T follicular helper cell (primary cell): ENCODE measurements at regions not wholly inside any gene's neighbourhood (a gene's known extent, or its start where the extent isn't known, plus 50 kb on each side); places are given as distances from the start of the nearest gene placed in this dataset.

Experiments used
- DNase-seq: peaks from one replicate; pipeline ENCODE4 v3.0.0-alpha.2; 2020; ENCODE audit warnings: low read depth

- no peak for DNase-seq
Observed at GRCh38 chr9:105828171-105828570, 133.8 kb downstream of the TMEM38B start.

DNA sequence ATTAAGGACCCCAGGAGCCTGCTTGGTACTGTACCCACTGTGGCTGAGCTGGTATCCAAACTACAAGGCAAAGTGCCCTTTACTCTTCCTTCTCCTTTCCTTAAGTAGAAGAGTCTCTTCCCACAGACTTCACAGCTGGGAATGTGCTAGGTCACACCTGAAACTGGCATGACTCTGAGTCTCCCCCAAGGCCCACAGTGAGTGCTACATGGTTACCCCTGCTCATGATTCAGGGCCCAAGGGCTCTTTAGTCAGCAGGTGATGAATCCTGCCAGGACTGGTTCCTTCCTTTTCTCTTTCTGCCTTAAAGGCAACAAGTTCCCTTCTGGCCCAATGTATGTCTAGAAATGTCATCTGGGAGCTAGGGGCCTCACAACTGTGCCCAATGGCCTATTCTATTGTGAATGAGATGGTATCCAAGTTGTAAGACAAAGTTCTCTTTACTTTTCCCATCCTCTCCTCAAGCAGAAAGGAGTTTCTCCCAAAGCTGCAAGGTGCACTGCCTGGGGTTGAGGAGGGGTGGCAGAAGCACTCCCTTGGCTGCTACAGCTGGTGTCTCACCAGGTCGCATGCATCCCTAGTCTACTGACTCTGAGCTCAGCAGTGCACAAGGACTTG lies 134.4 kb downstream of the TMEM38B start:
- DNase-seq: no peak

GRCh38 chr9:105830461-105830860 lies 136.1 kb downstream of the TMEM38B start:
- no peak for DNase-seq

- no peak for DNase-seq
Observed at GRCh38 chr9:105832096-105832710, 137.9 kb downstream of the TMEM38B start.

GRCh38 chr9:105833271-105833975 lies 139.1 kb downstream of the TMEM38B start:
- no peak for DNase-seq

DNA sequence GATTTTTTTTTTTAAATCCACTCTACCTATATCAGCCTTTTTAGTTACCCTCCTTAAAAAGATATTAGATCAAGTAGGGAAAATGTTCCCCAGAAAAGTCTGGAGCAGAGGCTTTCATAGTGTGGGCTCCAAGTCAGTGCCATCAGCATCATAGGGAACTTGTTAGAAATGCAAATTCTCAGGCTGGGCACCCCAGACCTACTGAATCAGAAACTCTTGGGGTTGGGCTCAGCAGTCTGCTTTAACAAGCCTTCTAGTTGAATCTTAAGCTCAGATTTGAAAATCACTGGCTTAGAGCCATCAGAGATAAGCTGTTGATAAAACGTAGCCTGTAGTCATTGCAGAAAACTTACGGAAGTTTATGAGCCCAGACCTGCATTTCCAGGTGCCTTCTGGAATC lies 140.1 kb downstream of the TMEM38B start:
- DNase-seq: no peak

- DNase-seq: no peak
Observed at GRCh38 chr9:105835721-105836120, 141.4 kb downstream of the TMEM38B start.

DNA sequence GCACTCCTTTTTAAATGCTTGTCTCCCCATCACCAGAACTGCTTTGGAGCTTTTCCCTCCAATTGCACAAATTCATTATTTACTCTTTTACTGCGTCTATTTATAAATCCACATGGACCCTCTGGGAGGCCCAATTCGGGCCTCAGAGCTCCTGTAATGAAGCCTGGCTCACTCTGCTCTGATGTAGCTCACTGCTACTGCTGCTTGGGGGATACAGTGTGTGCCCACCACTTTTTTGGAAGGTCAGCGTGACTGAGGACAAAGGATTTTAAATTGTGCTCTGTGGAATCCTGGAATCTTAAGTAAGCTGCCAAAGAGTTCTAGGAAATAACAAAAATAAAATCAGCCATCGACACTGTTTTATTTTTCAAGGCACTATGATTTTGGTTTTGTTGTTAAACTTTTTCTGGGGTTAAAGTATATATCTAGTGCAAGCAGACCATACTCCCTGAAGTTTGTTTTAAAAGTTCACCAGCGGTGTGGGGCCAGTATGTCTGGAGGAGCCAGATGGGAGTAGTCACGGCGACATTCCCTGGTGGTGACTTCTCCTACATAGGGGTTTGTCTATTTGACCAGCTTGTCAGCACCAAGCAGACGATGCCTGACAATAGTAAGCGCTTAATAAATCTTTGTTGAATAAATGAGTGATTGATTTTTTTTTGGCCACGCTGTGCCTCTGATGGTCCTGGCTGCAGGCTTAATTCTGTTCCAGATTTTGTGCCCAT lies 142.8 kb downstream of the TMEM38B start:
- no peak for DNase-seq

DNA sequence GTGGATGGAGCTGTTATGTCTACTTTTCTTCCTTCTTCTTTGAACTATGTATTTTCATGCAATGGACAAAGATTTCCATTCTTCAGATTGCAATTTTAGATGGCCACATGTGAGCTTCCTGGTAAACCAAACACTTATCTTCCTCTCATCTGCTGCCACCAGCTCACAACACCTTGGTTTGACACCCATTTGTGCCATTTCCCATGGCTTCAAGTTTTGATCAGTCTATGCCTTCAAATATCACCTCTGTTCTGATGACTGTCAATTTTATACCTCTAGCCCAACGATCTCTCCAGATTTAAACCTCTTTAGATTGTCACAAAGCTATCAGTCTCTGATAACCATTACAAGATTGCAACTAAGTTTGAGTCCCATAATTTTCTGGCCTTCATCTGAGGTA lies 147.2 kb downstream of the TMEM38B start:
- DNase-seq: no peak

DNA sequence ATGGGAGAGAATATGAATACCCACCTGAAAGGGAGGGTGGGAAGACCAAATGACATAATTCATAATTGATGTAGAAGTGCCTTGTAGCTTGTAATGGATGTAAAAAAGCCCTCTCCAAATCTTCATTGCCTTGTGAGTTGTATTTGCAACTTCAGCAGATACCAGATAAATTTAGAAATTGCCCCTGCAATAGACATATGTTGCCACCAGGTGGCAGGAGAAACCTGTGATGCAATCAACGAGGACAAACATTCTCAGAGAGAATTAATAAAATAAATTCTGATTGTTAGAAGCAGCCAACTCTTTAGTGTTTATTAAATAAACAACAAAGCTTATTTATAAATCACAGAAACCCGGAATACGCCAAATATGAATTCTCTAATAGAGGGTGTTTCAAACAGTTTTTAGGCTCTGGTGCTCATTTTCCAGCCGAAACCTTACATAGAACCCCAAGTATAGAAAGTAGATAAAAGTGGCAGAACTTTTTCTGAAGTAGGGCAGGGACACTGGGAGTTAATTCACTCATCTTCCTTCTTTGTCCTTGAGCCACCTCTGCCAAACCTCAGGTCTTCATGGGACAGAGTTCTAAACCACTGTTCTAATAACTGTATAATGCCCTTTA lies 147.8 kb downstream of the TMEM38B start:
- DNase-seq: no peak

DNA sequence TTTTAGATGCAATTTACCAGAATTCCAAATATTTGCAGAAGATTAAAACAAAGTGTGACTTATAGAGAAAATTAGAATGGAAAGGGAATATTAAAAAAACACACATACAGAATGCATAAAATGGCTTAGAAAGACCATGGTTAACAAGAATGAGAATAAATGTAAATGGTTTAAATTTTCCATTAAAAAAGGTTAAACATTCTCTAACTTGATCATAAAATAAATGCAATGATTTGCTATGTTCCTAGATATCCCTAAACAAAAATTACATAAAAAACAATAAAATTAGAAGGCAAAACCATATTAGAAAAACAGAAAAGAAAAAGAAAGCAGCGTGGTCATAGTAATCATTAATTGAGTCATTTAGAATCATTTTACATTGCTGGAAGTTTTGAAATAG lies 152.5 kb downstream of the TMEM38B start:
- DNase-seq: no peak

DNA sequence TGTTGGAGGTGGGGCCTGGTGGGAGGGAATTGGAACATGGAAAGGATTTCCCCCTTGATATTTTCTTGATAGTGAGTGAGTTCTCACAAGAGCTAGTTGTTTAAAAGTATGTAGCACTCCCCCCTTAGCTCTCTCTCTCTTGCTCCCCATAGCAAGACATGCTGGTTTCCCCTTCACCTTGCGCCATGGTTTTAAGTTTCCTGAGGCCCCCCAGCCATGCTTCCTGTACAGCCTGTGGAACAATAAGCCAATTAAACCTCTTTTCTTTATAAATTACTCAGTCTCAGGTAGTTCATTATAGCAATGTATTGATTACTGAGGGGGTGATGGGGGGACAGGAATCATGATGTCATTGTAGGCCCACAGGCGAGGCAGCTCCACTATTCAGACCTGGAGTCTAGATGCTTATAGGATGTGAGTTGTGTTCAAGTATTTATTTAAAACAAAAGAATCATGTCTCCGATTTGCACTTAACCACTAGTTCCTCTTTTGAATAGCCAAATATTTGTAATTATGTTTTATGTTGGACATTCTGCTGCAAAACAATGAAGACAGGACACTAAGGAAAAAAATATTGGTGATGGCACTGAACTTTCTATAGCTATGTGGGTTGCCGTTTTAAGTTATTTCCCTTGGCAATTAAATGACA lies 156.6 kb downstream of the TMEM38B start:
- no peak for DNase-seq

GRCh38 chr9:105854026-105854782 lies 159.9 kb downstream of the TMEM38B start:
- DNase-seq: no peak

DNA sequence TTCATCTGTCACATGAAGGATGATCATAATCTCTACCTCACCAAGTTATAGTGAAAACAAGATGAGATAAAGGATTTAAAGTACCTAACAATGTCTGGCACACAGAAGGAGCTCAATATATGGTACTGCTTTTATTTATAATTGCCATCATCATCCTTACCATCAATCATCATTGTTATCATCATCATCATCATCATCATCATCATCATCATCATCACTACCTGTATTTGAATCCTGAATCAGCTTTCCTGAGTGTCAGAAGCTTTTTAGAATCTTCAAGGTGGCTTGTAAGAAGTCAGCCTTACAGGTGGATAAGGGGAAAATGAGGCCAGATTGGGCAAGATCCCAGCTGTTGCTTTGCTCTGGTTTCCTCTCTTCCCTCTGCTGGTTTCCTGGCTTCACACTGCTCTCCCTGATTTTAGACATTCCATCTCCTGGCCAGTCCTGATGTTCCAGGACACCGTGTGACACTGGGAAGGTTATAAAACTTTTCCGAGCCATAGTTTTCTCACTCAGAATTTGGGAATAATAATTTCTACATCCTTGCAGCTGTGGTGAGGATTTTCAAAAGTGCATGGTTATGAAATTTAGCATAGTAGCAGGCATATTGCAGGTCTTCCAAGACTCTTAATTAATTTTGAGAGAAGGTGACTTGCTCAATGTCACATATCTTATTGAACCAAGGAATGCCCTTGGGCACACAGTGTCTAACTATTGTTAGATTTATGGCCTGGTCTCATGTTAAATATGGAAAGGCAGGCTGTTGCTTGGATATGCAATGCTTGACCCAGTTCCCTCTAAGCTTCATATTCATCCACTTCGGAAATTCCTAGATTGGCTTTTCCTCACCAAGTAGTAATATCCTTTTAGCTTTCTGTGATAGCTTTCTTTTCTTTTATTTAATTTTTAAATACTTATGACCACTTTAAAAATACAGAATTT lies 160.7 kb downstream of the TMEM38B start:
- DNase-seq: no peak

DNA sequence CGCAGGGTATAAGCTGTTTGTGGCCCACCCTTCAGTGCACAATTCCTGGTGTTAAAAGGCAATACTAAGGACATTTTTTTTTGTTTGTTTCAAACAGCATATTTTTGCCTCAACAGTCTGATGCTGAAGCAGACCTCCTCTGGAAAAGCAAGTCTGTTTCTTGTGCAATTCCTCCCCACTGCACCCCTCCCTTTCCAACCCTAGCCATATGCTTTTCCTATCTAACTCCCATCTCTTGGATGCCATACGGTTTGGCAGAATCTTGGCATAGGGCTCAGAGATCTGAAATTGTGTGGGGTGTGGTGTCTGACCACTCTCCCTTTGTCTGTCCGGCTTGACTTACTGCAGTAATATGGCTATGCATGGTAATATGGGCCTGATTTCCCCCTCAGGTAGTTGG lies 161.6 kb downstream of the TMEM38B start:
- DNase-seq: no peak

DNA sequence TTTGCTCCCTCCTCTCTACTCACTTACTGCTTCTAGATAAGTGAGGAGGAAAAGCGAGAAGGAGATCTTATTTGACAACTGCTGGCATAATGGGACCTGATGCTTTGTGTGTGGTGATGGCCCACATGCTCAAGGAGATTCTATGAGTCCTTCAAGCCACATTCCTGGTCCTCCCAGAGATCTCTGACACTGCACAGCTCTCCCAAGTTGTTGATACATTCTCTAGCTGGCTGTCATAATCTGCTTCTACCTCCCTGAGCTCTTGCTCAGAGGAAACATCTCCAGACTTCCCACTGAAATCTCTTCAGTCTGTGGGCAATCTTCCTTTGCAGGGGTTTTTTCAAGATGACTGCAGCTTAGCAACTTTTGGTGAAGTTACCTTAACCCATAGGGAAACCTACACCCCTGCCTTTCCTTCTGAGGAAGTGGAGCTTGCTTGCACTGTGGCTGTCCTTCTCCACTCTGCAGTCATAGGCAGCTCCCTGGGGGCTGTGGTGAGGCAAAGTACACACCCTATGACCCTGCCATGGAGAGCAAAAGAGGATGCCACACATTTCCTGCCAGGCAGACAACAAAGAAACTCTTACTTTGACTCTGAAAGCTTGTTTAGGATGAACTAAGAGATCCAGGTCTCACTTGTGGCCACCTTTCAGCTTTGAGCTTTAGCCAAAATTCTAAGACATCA lies 163.8 kb downstream of the TMEM38B start:
- DNase-seq: no peak

DNA sequence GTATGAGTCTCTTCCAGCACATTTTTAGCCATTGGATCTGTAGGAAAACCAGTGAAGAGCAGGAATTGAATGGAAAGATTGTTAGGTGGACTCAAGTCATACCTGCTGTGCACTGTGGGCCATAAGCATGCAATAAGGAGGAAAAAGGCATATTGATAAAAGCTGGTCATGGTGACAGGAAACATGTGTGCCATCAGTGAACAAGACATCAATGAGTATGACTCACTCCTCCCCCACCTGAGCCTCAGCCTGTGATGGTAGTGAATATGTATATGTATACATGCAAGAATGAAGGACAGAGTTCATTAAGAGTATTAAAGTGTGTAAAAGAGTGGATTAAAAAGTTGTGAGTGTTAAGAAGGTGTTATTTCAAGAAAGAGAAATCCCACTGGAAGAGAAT lies 164.5 kb downstream of the TMEM38B start:
- DNase-seq: no peak

DNA sequence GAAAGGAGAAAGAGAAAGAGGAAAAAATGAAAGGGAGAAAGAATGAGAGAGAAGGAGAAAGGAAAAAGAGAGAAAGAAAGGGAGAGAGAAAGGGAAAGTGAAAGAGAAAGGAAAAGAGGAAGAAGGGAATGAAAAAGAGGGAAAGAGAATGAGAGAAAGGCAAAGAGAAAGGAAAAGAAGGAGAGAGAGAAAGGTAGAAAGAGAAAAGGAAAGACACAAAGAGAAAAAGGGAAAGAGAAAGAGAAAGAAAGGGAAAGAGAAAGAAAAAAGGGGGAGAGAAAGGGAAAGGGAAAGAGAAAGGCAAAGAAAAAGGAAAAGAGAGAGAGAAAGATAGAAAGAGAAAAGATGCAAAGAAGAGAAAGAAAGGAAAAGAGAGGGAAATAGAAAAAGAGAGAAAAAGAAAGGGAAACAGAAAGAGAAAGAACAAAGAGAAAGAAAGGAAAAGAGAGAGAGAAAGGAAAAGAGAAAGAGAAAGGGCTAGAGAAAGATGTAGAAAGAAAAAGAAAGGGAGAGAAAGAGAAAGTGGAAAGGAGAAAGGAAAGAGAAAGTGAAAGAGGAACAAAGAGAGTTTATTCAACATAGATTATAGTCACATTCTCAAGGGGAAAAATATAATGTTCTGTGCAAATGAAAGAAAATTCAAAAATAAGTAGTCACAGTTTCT lies 165.2 kb downstream of the TMEM38B start:
- no peak for DNase-seq

DNA sequence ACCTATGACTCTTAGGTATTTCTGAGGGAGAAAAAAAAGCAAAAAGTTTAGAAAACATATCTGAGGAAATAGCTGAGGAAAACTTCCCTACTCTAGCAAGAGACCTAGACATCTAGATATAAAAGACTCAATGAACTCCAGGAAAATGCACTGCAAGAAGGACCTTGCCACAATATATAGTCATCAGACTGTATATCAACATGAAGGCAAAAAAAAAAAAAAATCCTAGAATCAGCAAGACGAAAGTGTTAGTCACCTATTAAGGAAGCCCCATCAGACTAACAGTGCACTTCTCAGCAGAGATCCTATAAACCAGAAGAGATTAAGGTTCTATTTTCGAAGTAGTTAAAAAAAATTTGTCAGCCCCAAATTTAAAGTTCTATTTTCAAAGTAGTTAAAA lies 166.2 kb downstream of the TMEM38B start:
- no peak for DNase-seq
